ENCODE measurements at regions not wholly inside any gene's neighbourhood (a gene's known extent, or its start where the extent isn't known, plus 50 kb on each side); places are given as distances from the start of the nearest gene placed in this dataset.
A peak's percentile ranks its signal among the peaks of the same experiment; 100 is the strongest.
"Not testable (repeated sequence)": the region's sequence is repeated elsewhere in the genome, so short reads cannot be mapped to it uniquely, and the experiment has no call there.

- no peak for TF ChIP-seq CTCF (IDR thresholded peaks at IDR 0.05; ENCODE audit: low read depth, low read length)
- no peak overlapping the region for H3K4me3 ChIP-seq (ENCODE audit: low read depth, low read length)
- DNase-seq (ENCODE audit: low read depth): no peak
Measured at GRCh38 chr15:98546329-98546728, 102.0 kb upstream of the IGF1R start.

DNA sequence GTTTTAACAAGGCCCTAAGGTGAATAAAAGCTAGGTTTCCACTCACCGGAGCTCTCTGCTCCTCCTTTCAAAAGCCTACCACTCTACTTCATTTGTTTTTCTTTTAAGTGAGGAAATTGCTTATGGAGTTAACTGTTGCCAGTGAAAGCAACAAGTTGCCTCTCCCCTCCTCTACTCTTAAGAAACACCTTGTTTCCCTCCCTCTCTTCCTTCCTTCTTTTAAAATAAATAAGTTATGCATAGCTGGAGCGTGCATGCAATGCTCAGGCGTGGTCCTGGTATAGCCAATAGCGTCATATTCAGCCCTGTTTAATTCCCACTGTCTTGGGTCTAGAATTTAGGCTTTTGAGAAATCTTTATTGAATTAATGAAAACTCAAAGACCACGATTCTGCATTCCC, 101.1 kb upstream of the IGF1R start:
- peak; percentile 52 for DNase-seq (ENCODE audit: low read depth)
- TF ChIP-seq, protein P1, sequence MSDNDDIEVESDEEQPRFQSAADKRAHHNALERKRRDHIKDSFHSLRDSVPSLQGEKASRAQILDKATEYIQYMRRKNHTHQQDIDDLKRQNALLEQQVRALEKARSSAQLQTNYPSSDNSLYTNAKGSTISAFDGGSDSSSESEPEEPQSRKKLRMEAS (IDR thresholded peaks at IDR 0.05; ENCODE audit: low read depth, low read length): 0 out of 2 replicates have a peak, but pooled peaks have one; percentile 17
- TF ChIP-seq POLR2A (IDR thresholded peaks at IDR 0.05; ENCODE audit: extremely low read depth, insufficient read length): no peak
- TF ChIP-seq MYC (IDR thresholded peaks at IDR 0.05; ENCODE audit: low read depth, low read length): peak; percentile 41; the same call in 1 of the 2 replicates
- H3K4me3 ChIP-seq (ENCODE audit: low read depth, low read length): no peak overlapping the region

- DNase-seq (ENCODE audit: low read depth): peak; percentile 66
- peak overlapping the region; percentile 32 for H3K4me3 ChIP-seq (ENCODE audit: low read depth, low read length)
- no peak for TF ChIP-seq CTCF (IDR thresholded peaks at IDR 0.05; ENCODE audit: low read depth, low read length)
- TF ChIP-seq MYC (IDR thresholded peaks at IDR 0.05; ENCODE audit: low read depth, low read length): peak; percentile 39; the same call in 1 of the 2 replicates
Measured at GRCh38 chr15:98547741-98548138, 100.6 kb upstream of the IGF1R start.

GRCh38 chr15:98548139-98548971, 100.0 kb upstream of the IGF1R start:
- DNase-seq (ENCODE audit: low read depth): peak; percentile 63
- TF ChIP-seq CTCF (IDR thresholded peaks at IDR 0.05; ENCODE audit: low read depth, low read length) (no peak), POLR2A (IDR thresholded peaks at IDR 0.05; ENCODE audit: extremely low read depth, insufficient read length) (no peak), MYC (IDR thresholded peaks at IDR 0.05; ENCODE audit: low read depth, low read length) (no peak)
- TF ChIP-seq, protein P1 (IDR thresholded peaks at IDR 0.05; ENCODE audit: low read depth, low read length): peak; percentile 76
- peak overlapping the region; percentile 32 for H3K4me3 ChIP-seq (ENCODE audit: low read depth, low read length)

DNA sequence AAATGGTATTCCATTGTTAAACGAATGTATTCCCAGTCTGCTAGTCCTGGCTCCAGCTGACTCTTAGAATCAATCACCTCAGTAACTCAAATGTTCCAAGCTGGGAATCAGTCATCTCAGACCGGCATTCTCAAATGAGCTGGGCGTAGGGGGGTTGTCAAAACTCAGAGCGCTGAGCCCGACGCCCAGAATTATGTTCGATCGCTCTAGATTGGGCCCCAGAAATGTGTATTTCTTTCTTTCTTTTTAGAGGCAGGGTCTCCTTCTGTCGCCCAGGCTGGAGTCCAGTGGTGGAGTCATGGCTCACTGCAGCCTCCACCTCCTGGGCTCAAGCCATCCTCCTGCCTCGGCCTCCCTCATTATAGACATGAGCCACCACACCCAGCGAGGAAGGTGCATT, 99.3 kb upstream of the IGF1R start:
- TF ChIP-seq CTCF (IDR thresholded peaks at IDR 0.05; ENCODE audit: low read depth, low read length) (no peak), POLR2A (IDR thresholded peaks at IDR 0.05; ENCODE audit: extremely low read depth, insufficient read length) (no peak), MYC (IDR thresholded peaks at IDR 0.05; ENCODE audit: low read depth, low read length) (no peak)
- TF ChIP-seq, protein P1 (IDR thresholded peaks at IDR 0.05; ENCODE audit: low read depth, low read length): no peak
- H3K4me3 ChIP-seq (ENCODE audit: low read depth, low read length): no peak overlapping the region
- DNase-seq (ENCODE audit: low read depth): no peak

- TF ChIP-seq CTCF (IDR thresholded peaks at IDR 0.05; ENCODE audit: low read depth, low read length) (no peak), MYC (IDR thresholded peaks at IDR 0.05; ENCODE audit: low read depth, low read length) (no peak), POLR2A (IDR thresholded peaks at IDR 0.05; ENCODE audit: extremely low read depth, insufficient read length) (no peak)
- TF ChIP-seq, protein P1 (IDR thresholded peaks at IDR 0.05; ENCODE audit: low read depth, low read length): no peak
- no peak for DNase-seq (ENCODE audit: low read depth)
- H3K4me3 ChIP-seq (ENCODE audit: low read depth, low read length): no peak overlapping the region
Measured at GRCh38 chr15:98549741-98550140, 98.6 kb upstream of the IGF1R start.

DNA sequence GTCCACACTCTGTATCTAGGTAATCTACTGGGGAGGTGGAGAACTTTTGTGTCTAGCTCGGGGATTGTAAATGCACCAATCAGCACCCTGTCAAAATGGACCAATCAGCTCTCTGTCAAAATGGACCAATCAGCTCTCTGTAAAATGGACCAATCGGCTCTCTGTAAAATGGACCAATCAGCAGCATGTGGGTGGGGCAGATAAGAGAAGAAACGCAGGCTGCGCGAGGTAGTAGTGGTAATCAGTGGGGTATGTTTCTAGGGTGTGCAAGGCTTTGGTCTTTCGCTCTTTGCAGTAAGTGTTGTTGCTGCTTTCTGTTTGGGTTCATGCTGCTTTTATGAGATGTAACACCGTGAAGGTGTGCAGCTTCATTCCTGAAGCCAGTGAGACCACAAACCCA, 98.0 kb upstream of the IGF1R start:
- H3K4me3 ChIP-seq (ENCODE audit: low read depth, low read length); DNase-seq (ENCODE audit: low read depth): not testable (repeated sequence)

All from NB4 (cell line).